ENCODE measurements at regions not wholly inside any gene's neighbourhood (a gene's known extent, or its start where the extent isn't known, plus 50 kb on each side); places are given as distances from the start of the nearest gene placed in this dataset.

DNA sequence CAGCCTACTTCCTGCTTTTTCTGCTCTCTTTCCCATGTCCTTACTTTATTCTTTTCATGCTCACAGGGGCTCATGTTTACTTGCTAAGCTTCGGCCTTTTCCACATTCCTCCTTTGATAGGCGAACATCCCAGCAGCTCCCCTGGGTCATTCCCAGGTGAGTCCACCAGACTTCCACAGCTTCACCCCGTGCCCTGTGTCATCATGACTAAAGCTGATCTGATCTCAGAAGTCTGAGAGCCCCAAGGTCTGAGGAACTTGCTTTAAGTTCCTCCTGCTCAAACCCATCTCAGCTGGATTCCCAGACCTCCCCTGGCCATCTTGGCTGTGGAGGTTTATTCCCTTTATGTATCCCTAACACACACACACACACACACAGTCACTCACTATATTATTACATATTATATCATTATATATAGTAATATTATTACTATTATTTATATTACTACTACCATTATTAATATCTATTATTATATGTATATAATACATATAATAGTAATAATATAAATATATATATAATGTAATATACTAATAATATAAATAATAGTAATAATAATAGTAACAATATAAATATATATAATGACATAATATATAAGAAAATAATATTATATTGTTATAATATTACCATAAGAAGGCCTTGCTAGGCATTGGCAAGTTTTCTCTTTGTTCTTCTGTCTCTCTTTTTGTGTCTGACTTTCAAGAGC, 295.9 kb downstream of the PTEN start:
- Histone ChIP-seq H3K36me3 (no peaks in the 10 kb centered on the region), H3K4me3 (no peak overlapping the region), H3K27ac (peak overlapping the region; percentile 47 to 81 (median 75)), H3K9me3 (no peaks in the 10 kb centered on the region), H3K27me3 (no peaks in the 10 kb centered on the region), H3K4me1 (peaks cover 0 to 22% (median 12%) of the 10 kb centered on the region in 4 donors)
- WGBS, 2 donors (ENCODE audit: low coverage in 1 of 2) = 29 to 38% methylated on average over 2 to 3 of the region's 3 CpGs
- in situ Hi-C loops (cut with MboI; ENCODE audit: low pct_ligation_motif_present in 1 of 4, low pct_unique_long_range_greater_than_20kb in 1 of 4, low sequenced_read_pairs in 3 of 4) = no loop called here
- no peak for TF ChIP-seq POLR2AphosphoS5 (IDR thresholded peaks at IDR 0.05)
- no peak for TF ChIP-seq EP300 (IDR thresholded peaks at IDR 0.05; ENCODE audit: low read depth)
- no peak for TF ChIP-seq POLR2A (IDR thresholded peaks at IDR 0.05)
- no peak for TF ChIP-seq CTCF (IDR thresholded peaks at IDR 0.05)
- no peak for DNase-seq
- intact Hi-C loops (cut with DNase I; ENCODE audit: low total_unique reads) = no loop called here

DNA sequence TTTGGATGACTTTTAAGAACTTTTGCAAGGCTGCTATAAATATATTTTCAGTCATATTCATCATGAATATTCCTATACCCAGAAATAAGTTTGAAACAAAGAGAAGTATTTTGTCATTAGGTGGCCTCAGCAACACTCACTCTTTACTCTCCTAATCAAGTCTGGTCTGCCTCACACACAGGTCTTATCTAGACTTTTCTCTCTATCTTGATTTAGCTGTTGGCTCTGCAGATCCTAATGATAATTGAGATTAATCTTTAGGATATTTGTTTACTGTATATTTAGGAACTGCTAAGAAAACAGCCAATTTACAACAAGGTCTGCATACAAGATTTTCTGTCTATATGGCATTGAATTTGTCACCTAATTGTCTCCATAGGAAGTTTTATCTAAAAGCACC, 297.6 kb downstream of the PTEN start:
- intact Hi-C loops (cut with DNase I; ENCODE audit: low total_unique reads) (no loop called here), in situ Hi-C loops (cut with MboI; ENCODE audit: low pct_ligation_motif_present in 1 of 4, low pct_unique_long_range_greater_than_20kb in 1 of 4, low sequenced_read_pairs in 3 of 4) (no loop called here)
- no peaks in the 10 kb centered on the region for H3K27me3 ChIP-seq
- no peaks in the 10 kb centered on the region for H3K9me3 ChIP-seq
- H3K36me3 ChIP-seq = no peaks in the 10 kb centered on the region
- no peak for DNase-seq
- no peak overlapping the region for H3K27ac ChIP-seq
- H3K4me1 ChIP-seq = peaks cover 0 to 22% (median 12%) of the 10 kb centered on the region in 4 donors
- H3K4me3 ChIP-seq = no peak overlapping the region
- no peak for TF ChIP-seq POLR2A (IDR thresholded peaks at IDR 0.05)
- no peak for TF ChIP-seq CTCF (IDR thresholded peaks at IDR 0.05)
- no peak for TF ChIP-seq EP300 (IDR thresholded peaks at IDR 0.05; ENCODE audit: low read depth)
- no peak for TF ChIP-seq POLR2AphosphoS5 (IDR thresholded peaks at IDR 0.05)

DNA sequence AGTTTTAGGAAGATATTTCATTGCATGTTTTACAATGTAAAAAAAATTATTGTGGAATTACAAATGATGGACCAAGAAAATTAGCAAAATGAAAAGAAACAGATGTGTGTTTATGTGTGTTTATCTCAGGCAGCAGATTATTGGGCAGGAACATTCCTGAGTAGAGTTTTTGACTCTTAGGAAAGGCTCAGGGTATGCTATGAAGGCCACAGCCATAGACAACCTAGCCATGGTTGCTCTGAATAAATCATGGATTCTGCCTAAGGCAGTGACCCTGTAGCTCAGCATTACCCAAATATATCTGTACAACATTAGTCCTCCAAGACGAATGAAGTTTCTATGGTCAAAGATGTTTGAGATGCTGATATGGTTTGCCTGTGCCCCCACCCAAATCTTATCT, 298.3 kb downstream of the PTEN start:
- WGBS, 2 donors (ENCODE audit: low coverage in 1 of 2) = 100% methylated on average over 1 of the region's 1 CpG; no CpG with 5 or more reads in 1 of the 2 donors
- no peaks in the 10 kb centered on the region for H3K9me3 ChIP-seq
- H3K36me3 ChIP-seq = no peaks in the 10 kb centered on the region
- H3K27me3 ChIP-seq = no peaks in the 10 kb centered on the region
- TF ChIP-seq POLR2A (IDR thresholded peaks at IDR 0.05) (no peak), POLR2AphosphoS5 (IDR thresholded peaks at IDR 0.05) (no peak), CTCF (IDR thresholded peaks at IDR 0.05) (no peak), EP300 (IDR thresholded peaks at IDR 0.05; ENCODE audit: low read depth) (no peak)
- in situ Hi-C loops (cut with MboI; ENCODE audit: low pct_ligation_motif_present in 1 of 4, low pct_unique_long_range_greater_than_20kb in 1 of 4, low sequenced_read_pairs in 3 of 4) (no loop called here), intact Hi-C loops (cut with DNase I; ENCODE audit: low total_unique reads) (no loop called here)
- peaks cover 0 to 22% (median 12%) of the 10 kb centered on the region in 4 donors for H3K4me1 ChIP-seq
- H3K27ac ChIP-seq = no peak overlapping the region
- DNase-seq = no peak
- no peak overlapping the region for H3K4me3 ChIP-seq

DNA sequence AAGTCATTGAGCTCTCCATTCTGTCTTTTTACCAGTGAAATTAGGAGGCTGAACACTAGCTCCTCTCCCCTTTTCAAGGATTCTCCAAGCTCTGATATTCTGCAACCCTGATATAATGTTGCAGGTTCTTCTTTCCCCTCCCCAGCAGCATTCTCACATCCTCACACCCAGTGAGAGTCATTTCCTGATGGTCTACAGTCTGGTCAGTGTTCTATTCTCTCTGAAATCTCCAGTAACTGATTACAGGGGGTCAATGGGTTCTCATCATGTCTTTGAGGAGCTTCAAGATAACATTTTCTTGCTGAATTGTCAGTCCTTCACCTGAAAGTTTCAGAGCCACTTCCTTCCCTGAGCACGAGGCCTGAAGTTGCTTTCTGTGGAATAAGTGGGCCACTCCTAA, 299.4 kb downstream of the PTEN start:
- in situ Hi-C loops (cut with MboI; ENCODE audit: low pct_ligation_motif_present in 1 of 4, low pct_unique_long_range_greater_than_20kb in 1 of 4, low sequenced_read_pairs in 3 of 4) = no loop called here
- 88% methylated on average over 1 of the region's 1 CpG; no CpG with 5 or more reads in 1 of the 2 donors for WGBS, 2 donors (ENCODE audit: low coverage in 1 of 2)
- Histone ChIP-seq H3K4me1 (peaks cover 0 to 15% (median 9%) of the 10 kb centered on the region in 4 donors), H3K9me3 (no peaks in the 10 kb centered on the region), H3K4me3 (no peak overlapping the region), H3K27me3 (no peaks in the 10 kb centered on the region), H3K27ac (no peak overlapping the region), H3K36me3 (no peaks in the 10 kb centered on the region)
- TF ChIP-seq POLR2AphosphoS5 (IDR thresholded peaks at IDR 0.05) = no peak
- TF ChIP-seq POLR2A (IDR thresholded peaks at IDR 0.05) = no peak
- no peak for TF ChIP-seq CTCF (IDR thresholded peaks at IDR 0.05)
- no peak for TF ChIP-seq EP300 (IDR thresholded peaks at IDR 0.05; ENCODE audit: low read depth)
- no peak for DNase-seq
- intact Hi-C loops (cut with DNase I; ENCODE audit: low total_unique reads) = no loop called here

All from transverse colon (tissue), 4 donors.